ENCODE measurements at regions not wholly inside any gene's neighbourhood (a gene's known extent, or its start where the extent isn't known, plus 50 kb on each side); places are given as distances from the start of the nearest gene placed in this dataset.

- H3K4me1 ChIP-seq (ENCODE audit: control extremely low read depth in 1 of 4, control insufficient read depth in 4 of 4, insufficient read depth in 4 of 4, low read length in 3 of 4): no peaks in the 10 kb centered on the region
- DNase-seq: no peak
- H3K27ac ChIP-seq (ENCODE audit: insufficient read depth in 1 of 2, low read depth in 1 of 2, low read length in 2 of 2, poor library complexity in 1 of 2, severe bottlenecking in 2 of 2): no peak overlapping the region
- WGBS (ENCODE audit: insufficient coverage): no CpG with 5 or more reads among the region's 1 CpG
- peaks cover 0 to 10% (median 0%) of the 10 kb centered on the region in 5 experiments for H3K9me3 ChIP-seq (ENCODE audit: control extremely low read depth in 1 of 5, control insufficient read depth in 4 of 5, insufficient read depth in 2 of 5, low read depth in 1 of 5, low read length in 4 of 5)
- ChIA-PET POLR2A (no interaction called here), CTCF (no interaction called here)
- H3K27me3 ChIP-seq (replicated peaks in 2 of 5; ENCODE audit: control insufficient read depth in 4 of 5, insufficient read depth in 5 of 5, low read length in 4 of 5): peaks cover 0 to 14% (median 2%) of the 10 kb centered on the region in 5 experiments
- no peaks in the 10 kb centered on the region for H3K36me3 ChIP-seq (ENCODE audit: control insufficient read depth in 4 of 4, insufficient read depth in 4 of 4, low read length in 3 of 4)
- H3K4me3 ChIP-seq (ENCODE audit: control insufficient read depth in 1 of 7, extremely low read depth in 1 of 7, insufficient read depth in 4 of 7, low read depth in 2 of 7, low read length in 6 of 7): no peak overlapping the region
Observed at GRCh38 chr14:62144863-62145262, 382.6 kb downstream of the SNAPC1 start.

GRCh38 chr14:62146030-62146429, 383.8 kb downstream of the SNAPC1 start:
- no peak overlapping the region for H3K27ac ChIP-seq (ENCODE audit: insufficient read depth in 1 of 2, low read depth in 1 of 2, low read length in 2 of 2, poor library complexity in 1 of 2, severe bottlenecking in 2 of 2)
- no peak overlapping the region for H3K4me3 ChIP-seq (ENCODE audit: control insufficient read depth in 1 of 7, extremely low read depth in 1 of 7, insufficient read depth in 4 of 7, low read depth in 2 of 7, low read length in 6 of 7)
- no peak for DNase-seq
- H3K36me3 ChIP-seq (ENCODE audit: control insufficient read depth in 4 of 4, insufficient read depth in 4 of 4, low read length in 3 of 4): no peaks in the 10 kb centered on the region
- no peaks in the 10 kb centered on the region for H3K4me1 ChIP-seq (ENCODE audit: control extremely low read depth in 1 of 4, control insufficient read depth in 4 of 4, insufficient read depth in 4 of 4, low read length in 3 of 4)
- WGBS (ENCODE audit: insufficient coverage): no CpG with 5 or more reads among the region's 2 CpGs
- H3K9me3 ChIP-seq (ENCODE audit: control extremely low read depth in 1 of 5, control insufficient read depth in 4 of 5, insufficient read depth in 2 of 5, low read depth in 1 of 5, low read length in 4 of 5): peaks cover 0 to 10% (median 0%) of the 10 kb centered on the region in 5 experiments
- ChIA-PET POLR2A (interaction anchor here (0.6 kb wide), 1 partner anchor 1171 kb away, joined by 3 read pairs; no protein-coding TSS in a partner anchor), CTCF (interaction anchor here (1.2 kb wide), 1 partner anchor 20 kb away, joined by 3 read pairs; no protein-coding TSS in a partner anchor)
- peaks cover 0 to 14% (median 2%) of the 10 kb centered on the region in 5 experiments for H3K27me3 ChIP-seq (replicated peaks in 2 of 5; ENCODE audit: control insufficient read depth in 4 of 5, insufficient read depth in 5 of 5, low read length in 4 of 5)

- H3K36me3 ChIP-seq (ENCODE audit: control insufficient read depth in 4 of 4, insufficient read depth in 4 of 4, low read length in 3 of 4): no peaks in the 10 kb centered on the region
- no peak for DNase-seq
- H3K4me1 ChIP-seq (ENCODE audit: control extremely low read depth in 1 of 4, control insufficient read depth in 4 of 4, insufficient read depth in 4 of 4, low read length in 3 of 4): no peaks in the 10 kb centered on the region
- CTCF ChIA-PET: no interaction called here
- no CpG with 5 or more reads among the region's 1 CpG for WGBS (ENCODE audit: insufficient coverage)
- H3K4me3 ChIP-seq (ENCODE audit: control insufficient read depth in 1 of 7, extremely low read depth in 1 of 7, insufficient read depth in 4 of 7, low read depth in 2 of 7, low read length in 6 of 7): no peak overlapping the region
- no peak overlapping the region for H3K27ac ChIP-seq (ENCODE audit: insufficient read depth in 1 of 2, low read depth in 1 of 2, low read length in 2 of 2, poor library complexity in 1 of 2, severe bottlenecking in 2 of 2)
- POLR2A ChIA-PET: no interaction called here
- H3K27me3 ChIP-seq (replicated peaks in 2 of 5; ENCODE audit: control insufficient read depth in 4 of 5, insufficient read depth in 5 of 5, low read length in 4 of 5): peaks cover 0 to 10% (median 8%) of the 10 kb centered on the region in 5 experiments
- H3K9me3 ChIP-seq (ENCODE audit: control extremely low read depth in 1 of 5, control insufficient read depth in 4 of 5, insufficient read depth in 2 of 5, low read depth in 1 of 5, low read length in 4 of 5): no peaks in the 10 kb centered on the region
Observed at GRCh38 chr14:62156052-62156451, 393.8 kb downstream of the SNAPC1 start.

- Histone ChIP-seq H3K27me3 (replicated peaks in 2 of 5; ENCODE audit: control insufficient read depth in 4 of 5, insufficient read depth in 5 of 5, low read length in 4 of 5) (peaks cover 4 to 12% (median 8%) of the 10 kb centered on the region in 5 experiments), H3K9me3 (ENCODE audit: control extremely low read depth in 1 of 5, control insufficient read depth in 4 of 5, insufficient read depth in 2 of 5, low read depth in 1 of 5, low read length in 4 of 5) (no peaks in the 10 kb centered on the region), H3K27ac (ENCODE audit: insufficient read depth in 1 of 2, low read depth in 1 of 2, low read length in 2 of 2, poor library complexity in 1 of 2, severe bottlenecking in 2 of 2) (no peak overlapping the region), H3K36me3 (ENCODE audit: control insufficient read depth in 4 of 4, insufficient read depth in 4 of 4, low read length in 3 of 4) (no peaks in the 10 kb centered on the region), H3K4me3 (ENCODE audit: control insufficient read depth in 1 of 7, extremely low read depth in 1 of 7, insufficient read depth in 4 of 7, low read depth in 2 of 7, low read length in 6 of 7) (no peak overlapping the region), H3K4me1 (ENCODE audit: control extremely low read depth in 1 of 4, control insufficient read depth in 4 of 4, insufficient read depth in 4 of 4, low read length in 3 of 4) (no peaks in the 10 kb centered on the region)
- DNase-seq: peak; percentile 7 to 34 (median 30)
- no CpG with 5 or more reads among the region's 2 CpGs for WGBS (ENCODE audit: insufficient coverage)
- CTCF ChIA-PET: no interaction called here
- POLR2A ChIA-PET: no interaction called here
Observed at GRCh38 chr14:62158779-62159178, 396.6 kb downstream of the SNAPC1 start.

- Histone ChIP-seq H3K27me3 (replicated peaks in 2 of 5; ENCODE audit: control insufficient read depth in 4 of 5, insufficient read depth in 5 of 5, low read length in 4 of 5) (peaks cover 4 to 14% (median 8%) of the 10 kb centered on the region in 5 experiments), H3K27ac (ENCODE audit: insufficient read depth in 1 of 2, low read depth in 1 of 2, low read length in 2 of 2, poor library complexity in 1 of 2, severe bottlenecking in 2 of 2) (no peak overlapping the region), H3K4me1 (ENCODE audit: control extremely low read depth in 1 of 4, control insufficient read depth in 4 of 4, insufficient read depth in 4 of 4, low read length in 3 of 4) (no peaks in the 10 kb centered on the region), H3K4me3 (ENCODE audit: control insufficient read depth in 1 of 7, extremely low read depth in 1 of 7, insufficient read depth in 4 of 7, low read depth in 2 of 7, low read length in 6 of 7) (no peak overlapping the region), H3K36me3 (ENCODE audit: control insufficient read depth in 4 of 4, insufficient read depth in 4 of 4, low read length in 3 of 4) (no peaks in the 10 kb centered on the region), H3K9me3 (ENCODE audit: control extremely low read depth in 1 of 5, control insufficient read depth in 4 of 5, insufficient read depth in 2 of 5, low read depth in 1 of 5, low read length in 4 of 5) (no peaks in the 10 kb centered on the region)
- POLR2A ChIA-PET: no interaction called here
- CTCF ChIA-PET: interaction anchor here (1.0 to 1.5 kb wide), 2 partner anchors 19 to 878 kb away, joined by 3 to 5 read pairs; no protein-coding TSS in a partner anchor
- no peak for DNase-seq
- 100% methylated on average over 1 of the region's 3 CpGs for WGBS (ENCODE audit: insufficient coverage)
Observed at GRCh38 chr14:62159314-62159713, 397.1 kb downstream of the SNAPC1 start.

- H3K4me3 ChIP-seq (ENCODE audit: control insufficient read depth in 1 of 7, extremely low read depth in 1 of 7, insufficient read depth in 4 of 7, low read depth in 2 of 7, low read length in 6 of 7): no peak overlapping the region
- H3K4me1 ChIP-seq (ENCODE audit: control extremely low read depth in 1 of 4, control insufficient read depth in 4 of 4, insufficient read depth in 4 of 4, low read length in 3 of 4): no peaks in the 10 kb centered on the region
- CTCF ChIA-PET: interaction anchor here (0.9 to 2.5 kb wide), 3 partner anchors 12 to 1115 kb away, joined by 3 to 5 read pairs (median 4); no protein-coding TSS in a partner anchor
- no peaks in the 10 kb centered on the region for H3K9me3 ChIP-seq (ENCODE audit: control extremely low read depth in 1 of 5, control insufficient read depth in 4 of 5, insufficient read depth in 2 of 5, low read depth in 1 of 5, low read length in 4 of 5)
- DNase-seq: peak; percentile 24 to 55 (median 54)
- POLR2A ChIA-PET: no interaction called here
- no peak overlapping the region for H3K27ac ChIP-seq (ENCODE audit: insufficient read depth in 1 of 2, low read depth in 1 of 2, low read length in 2 of 2, poor library complexity in 1 of 2, severe bottlenecking in 2 of 2)
- 0% methylated on average over 4 of the region's 8 CpGs for WGBS (ENCODE audit: insufficient coverage)
- peaks cover 4 to 14% (median 10%) of the 10 kb centered on the region in 5 experiments for H3K27me3 ChIP-seq (replicated peaks in 2 of 5; ENCODE audit: control insufficient read depth in 4 of 5, insufficient read depth in 5 of 5, low read length in 4 of 5)
- no peaks in the 10 kb centered on the region for H3K36me3 ChIP-seq (ENCODE audit: control insufficient read depth in 4 of 4, insufficient read depth in 4 of 4, low read length in 3 of 4)
Observed at GRCh38 chr14:62162998-62163589, 400.9 kb downstream of the SNAPC1 start.

- no peak overlapping the region for H3K4me3 ChIP-seq (ENCODE audit: control insufficient read depth in 1 of 7, extremely low read depth in 1 of 7, insufficient read depth in 4 of 7, low read depth in 2 of 7, low read length in 6 of 7)
Observed at GRCh38 chr14:62168564-62169155, 406.4 kb downstream of the SNAPC1 start.

More at GRCh38 chr14:62168564-62169155, 406.4 kb downstream of the SNAPC1 start:
- POLR2A ChIA-PET: no interaction called here
- Histone ChIP-seq H3K4me1 (ENCODE audit: control extremely low read depth in 1 of 4, control insufficient read depth in 4 of 4, insufficient read depth in 4 of 4, low read length in 3 of 4) (no peaks in the 10 kb centered on the region), H3K9me3 (ENCODE audit: control extremely low read depth in 1 of 5, control insufficient read depth in 4 of 5, insufficient read depth in 2 of 5, low read depth in 1 of 5, low read length in 4 of 5) (no peaks in the 10 kb centered on the region), H3K36me3 (ENCODE audit: control insufficient read depth in 4 of 4, insufficient read depth in 4 of 4, low read length in 3 of 4) (no peaks in the 10 kb centered on the region), H3K27ac (ENCODE audit: insufficient read depth in 1 of 2, low read depth in 1 of 2, low read length in 2 of 2, poor library complexity in 1 of 2, severe bottlenecking in 2 of 2) (no peak overlapping the region), H3K27me3 (replicated peaks in 2 of 5; ENCODE audit: control insufficient read depth in 4 of 5, insufficient read depth in 5 of 5, low read length in 4 of 5) (peaks cover 3 to 13% (median 5%) of the 10 kb centered on the region in 5 experiments)
- DNase-seq: no peak
- CTCF ChIA-PET: interaction anchor here (0.6 to 2.2 kb wide), 3 partner anchors 50 to 1109 kb away, joined by 3 to 6 read pairs (median 4); no protein-coding TSS in a partner anchor
- WGBS (ENCODE audit: insufficient coverage): 90% methylated on average over 3 of the region's 3 CpGs
